HG02973 (cell line): ENCODE measurements at regions not wholly inside any gene's neighbourhood (a gene's known extent, or its start where the extent isn't known, plus 50 kb on each side); places are given as distances from the start of the nearest gene placed in this dataset.
"Not testable (repeated sequence)": the region's sequence is repeated elsewhere in the genome, so short reads cannot be mapped to it uniquely, and the experiment has no call there.

Experiments used
- ATAC-seq: cut with Tn5 transposase; IDR thresholded peaks from one replicate; pipeline ENCODE4 v1.9.1; 2021; ENCODE audit warnings: moderate library complexity; ENCODE audit not compliant: unreplicated experiment

- ATAC-seq: no peak
Measured at GRCh38 chr5:77910602-77911188, 134.6 kb upstream of the TBCA start.

GRCh38 chr5:77909237-77909636, 133.1 kb upstream of the TBCA start:
- ATAC-seq: no peak

GRCh38 chr5:77908787-77909186, 132.6 kb upstream of the TBCA start:
- no peak for ATAC-seq

GRCh38 chr5:77907786-77908185, 131.6 kb upstream of the TBCA start:
- ATAC-seq: no peak

GRCh38 chr5:77906806-77907205, 130.7 kb upstream of the TBCA start:
- ATAC-seq: no peak

GRCh38 chr5:77904362-77904761, 128.2 kb upstream of the TBCA start:
- no peak for ATAC-seq

- ATAC-seq: no peak
Measured at GRCh38 chr5:77900691-77901090, 124.6 kb upstream of the TBCA start.

- no peak for ATAC-seq
Measured at GRCh38 chr5:77898385-77898784, 122.2 kb upstream of the TBCA start.

- ATAC-seq: no peak
Measured at GRCh38 chr5:77896338-77896737, 120.2 kb upstream of the TBCA start.

- ATAC-seq: not testable (repeated sequence)
Measured at GRCh38 chr5:77894103-77894502, 118.0 kb upstream of the TBCA start.

GRCh38 chr5:77893225-77893860, 117.2 kb upstream of the TBCA start:
- no peak for ATAC-seq

- no peak for ATAC-seq
Measured at GRCh38 chr5:77892061-77893010, 116.2 kb upstream of the TBCA start.

GRCh38 chr5:77885519-77885918, 109.4 kb upstream of the TBCA start:
- ATAC-seq: no peak

GRCh38 chr5:77882670-77883257, 106.6 kb upstream of the TBCA start:
- no peak for ATAC-seq

GRCh38 chr5:77881528-77881927, 105.4 kb upstream of the TBCA start:
- no peak for ATAC-seq

- no peak for ATAC-seq
Measured at GRCh38 chr5:77877516-77878355, 101.6 kb upstream of the TBCA start.

- ATAC-seq: no peak
Measured at GRCh38 chr5:77876862-77877502, 100.8 kb upstream of the TBCA start.

- ATAC-seq: no peak
Measured at GRCh38 chr5:77876316-77876715, 100.2 kb upstream of the TBCA start.

- ATAC-seq: no peak
Measured at GRCh38 chr5:77874691-77875090, 98.6 kb upstream of the TBCA start.

- no peak for ATAC-seq
Measured at GRCh38 chr5:77873239-77873638, 97.1 kb upstream of the TBCA start.
